ENCODE measurements at regions not wholly inside any gene's neighbourhood (a gene's known extent, or its start where the extent isn't known, plus 50 kb on each side); places are given as distances from the start of the nearest gene placed in this dataset.

- TF ChIP-seq POLR2A (IDR thresholded peaks at IDR 0.05; ENCODE audit: low read depth, low read length): no peak
- TF ChIP-seq CTCF (conservative IDR thresholded peaks at IDR 0.05; ENCODE audit: low read depth, low read length): no peak
- TF ChIP-seq MAFK (IDR thresholded peaks at IDR 0.05; ENCODE audit: low read depth, low read length): no peak
- no peak for TF ChIP-seq SMC3 (IDR thresholded peaks at IDR 0.05; ENCODE audit: low read depth, low read length)
- TF ChIP-seq CEBPB (IDR thresholded peaks at IDR 0.05; ENCODE audit: low read depth, low read length): no peak
- TF ChIP-seq RFX5 (IDR thresholded peaks at IDR 0.05; ENCODE audit: low read depth, low read length): no peak
- TF ChIP-seq, protein P1, sequence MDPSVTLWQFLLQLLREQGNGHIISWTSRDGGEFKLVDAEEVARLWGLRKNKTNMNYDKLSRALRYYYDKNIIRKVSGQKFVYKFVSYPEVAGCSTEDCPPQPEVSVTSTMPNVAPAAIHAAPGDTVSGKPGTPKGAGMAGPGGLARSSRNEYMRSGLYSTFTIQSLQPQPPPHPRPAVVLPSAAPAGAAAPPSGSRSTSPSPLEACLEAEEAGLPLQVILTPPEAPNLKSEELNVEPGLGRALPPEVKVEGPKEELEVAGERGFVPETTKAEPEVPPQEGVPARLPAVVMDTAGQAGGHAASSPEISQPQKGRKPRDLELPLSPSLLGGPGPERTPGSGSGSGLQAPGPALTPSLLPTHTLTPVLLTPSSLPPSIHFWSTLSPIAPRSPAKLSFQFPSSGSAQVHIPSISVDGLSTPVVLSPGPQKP (IDR thresholded peaks at IDR 0.05; ENCODE audit: borderline replicate concordance, low read depth, low read length): no peak
- no peak for TF ChIP-seq BHLHE40 (IDR thresholded peaks at IDR 0.05; ENCODE audit: low read depth, low read length)
- no peak for TF ChIP-seq MXI1 (IDR thresholded peaks at IDR 0.05; ENCODE audit: borderline replicate concordance, low read depth, low read length)
Observed at GRCh38 chr16:85541181-85541580, 71.9 kb upstream of the GSE1 start.

All from IMR-90 (cell line).